HCT116 (cell line): ENCODE measurements at regions not wholly inside any gene's neighbourhood (a gene's known extent, or its start where the extent isn't known, plus 50 kb on each side); places are given as distances from the start of the nearest gene placed in this dataset.

Source experiments
- ATAC-seq: fragments of 200-7000 bp; cut with Tn5 transposase; 2 replicates; pipeline ENCODE4 v1.9.1; 2020; ENCODE audit warnings: mild to moderate bottlenecking, moderate library complexity
- BruUV-seq: library from RNA; stranded (reverse); fragments of 400-500 nt; replicated peaks from 2 replicates; lab custom pipeline; 2021; lab: Mats Ljungman, UMichigan
- CTCF ChIA-PET: fragments of 300-600 bp; sonication (Branson Sonifier 250); formaldehyde crosslinking; loops from one replicate; lab custom pipeline; 2021; ENCODE audit warnings: antibody characterized with exemption; lab: Charles Lee
- POLR2A ChIA-PET: fragments of 300-600, 350-600 bp; sonication (Branson Sonifier 250); formaldehyde crosslinking; loops from one replicate; lab custom pipeline; 2021; ENCODE audit warnings: antibody characterized with exemption; lab: Charles Lee
- RAD21 ChIA-PET, 2 experiments: fragments of 300-600 bp; sonication (Branson Sonifier 250); formaldehyde crosslinking; loops; one replicate each; lab custom pipeline; 2023; ENCODE audit warnings: low total read pairs in 2 of 2; ENCODE audit not compliant: uncharacterized antibody in 2 of 2, unreplicated experiment in 2 of 2, low non-redundant PET in 1 of 2; lab: Charles Lee
- DNase-seq: peaks from one replicate; pipeline ENCODE4 v3.0.0-alpha.2; 2010; ENCODE audit warnings: low read depth, low spot score
- H2AFZ ChIP-seq: fragments of 200-600 bp; shearing (Covaris generic), sonication (generic); 2 replicates; pipeline ENCODE4 v1.6.1; 2017; ENCODE audit warnings: low read depth, mixed run types, mixed read lengths, antibody characterized with exemption, low read length; ENCODE audit not compliant: poor library complexity, severe bottlenecking
- H3K27ac ChIP-seq: 2 replicates; pipeline ENCODE4 v1.5.1; 2012; ENCODE audit warnings: low read depth, low read length
- H3K27me3 ChIP-seq: fragments of 200-600 bp; sonication (generic); 2 replicates; pipeline ENCODE4 v1.6.1; 2016; ENCODE audit warnings: mixed run types, low read length, mixed read lengths; ENCODE audit not compliant: insufficient read depth
- H3K36me3 ChIP-seq, 2 experiments: fragments of 200-500 bp in 1 of 2; fragments of 200-600 bp in 1 of 2; sonication (Bioruptor generic) in 1 of 2; sonication (generic) in 1 of 2; 2 replicates each; pipeline versions ENCODE4 v1.5.1 to v1.6.1; 2014 to 2016; ENCODE audit warnings: low read length in 2 of 2, inconsistent platforms in 1 of 2, mixed read lengths in 1 of 2, mixed run types in 1 of 2; ENCODE audit not compliant: insufficient read depth in 2 of 2, control insufficient read depth in 1 of 2
- H3K4me1 ChIP-seq, 2 experiments: fragments of 200-600 bp in 1 of 2; sonication (generic) in 1 of 2; 2 replicates each; pipeline versions ENCODE4 v1.5.1 to v1.6.1; 2012 to 2017; ENCODE audit warnings: low read length in 2 of 2, inconsistent platforms in 1 of 2, mild to moderate bottlenecking in 1 of 2, mixed read lengths in 1 of 2, mixed run types in 1 of 2, moderate library complexity in 1 of 2; ENCODE audit not compliant: insufficient read depth in 2 of 2, control insufficient read depth in 1 of 2
- H3K4me2 ChIP-seq: fragments of 200-600 bp; sonication (generic); 2 replicates; pipeline ENCODE4 v1.6.1; 2017; ENCODE audit warnings: mixed run types, low read length, mixed read lengths
- H3K4me3 ChIP-seq, 2 experiments: fragments of 200-600 bp in 1 of 2; sonication (generic) in 1 of 2; replicated peaks in 1 of 2; 2 replicates each; pipeline ENCODE4 v1.5.1; 2011 to 2016; ENCODE audit warnings: low read length in 2 of 2, control low read depth in 1 of 2, low read depth in 1 of 2, mild to moderate bottlenecking in 1 of 2, mixed read lengths in 1 of 2, mixed run types in 1 of 2
- H3K79me2 ChIP-seq: fragments of 200-600 bp; sonication (generic); 2 replicates; pipeline ENCODE4 v1.6.1; 2017; ENCODE audit warnings: mild to moderate bottlenecking, mixed run types, low read length, moderate library complexity, mixed read lengths; ENCODE audit not compliant: insufficient read depth
- H3K9ac ChIP-seq: fragments of 200-600 bp; sonication (generic); 2 replicates; pipeline ENCODE4 v1.6.1; 2016; ENCODE audit warnings: low read length, mixed read lengths
- H3K9me2 ChIP-seq: fragments of 200-600 bp; sonication (generic), shearing (Covaris generic); 2 replicates; pipeline ENCODE4 v1.6.1; 2017; ENCODE audit warnings: mixed run types, mild to moderate bottlenecking, moderate library complexity; ENCODE audit not compliant: insufficient read depth
- H3K9me3 ChIP-seq, 2 experiments: fragments of 200-500 bp in 1 of 2; fragments of 200-600 bp in 1 of 2; sonication (Bioruptor generic) in 1 of 2; sonication (generic) in 1 of 2; 2 replicates each; pipeline ENCODE4 v1.6.1; 2014 to 2017; ENCODE audit warnings: low read length in 2 of 2, mixed read lengths in 2 of 2, inconsistent platforms in 1 of 2, low read depth in 1 of 2, mild to moderate bottlenecking in 1 of 2, mixed run types in 1 of 2, moderate library complexity in 1 of 2; ENCODE audit not compliant: control insufficient read depth in 1 of 2, insufficient read depth in 1 of 2
- H4K20me1 ChIP-seq: fragments of 200-600 bp; sonication (generic), shearing (Covaris generic); 2 replicates; pipeline ENCODE4 v1.6.1; 2017; ENCODE audit warnings: mixed run types, mild to moderate bottlenecking, moderate library complexity; ENCODE audit not compliant: insufficient read depth
- ATF3 ChIP-seq: IDR thresholded peaks from 2 replicates; pipeline ENCODE4 v1.6.1; 2012
- EGR1 ChIP-seq: IDR thresholded peaks from 2 replicates; pipeline ENCODE4 v1.6.1; 2012; ENCODE audit warnings: low read depth
- ELF1 ChIP-seq: IDR thresholded peaks from 2 replicates; pipeline ENCODE4 v1.6.1; 2012; ENCODE audit warnings: low read depth, borderline replicate concordance
- EZH2phosphoT487 ChIP-seq: fragments of 200-600 bp; IDR thresholded peaks from 2 replicates; pipeline ENCODE4 v1.6.1; 2018; ENCODE audit warnings: antibody characterized with exemption, borderline replicate concordance
- FOSL1 ChIP-seq: IDR thresholded peaks from 2 replicates; pipeline ENCODE4 v1.6.1; 2012; ENCODE audit warnings: low read depth
- JUND ChIP-seq: IDR thresholded peaks from 2 replicates; pipeline ENCODE4 v1.6.1; 2012
- REST ChIP-seq: IDR thresholded peaks from 2 replicates; pipeline ENCODE4 v1.6.1; 2012; ENCODE audit warnings: low read depth
- SP1 ChIP-seq: IDR thresholded peaks from 2 replicates; pipeline ENCODE4 v1.6.1; 2012; ENCODE audit warnings: low read depth
- TCF7L2 ChIP-seq: IDR thresholded peaks from 2 replicates; pipeline ENCODE4 v1.7.0; 2011; ENCODE audit warnings: borderline replicate concordance, inconsistent platforms; ENCODE audit not compliant: insufficient read depth, insufficient read length; ENCODE audit errors: extremely low read depth
- YY1 ChIP-seq: IDR thresholded peaks from 2 replicates; pipeline ENCODE4 v1.6.1; 2011; ENCODE audit warnings: low read length, low read depth, moderate library complexity, mild to moderate bottlenecking; ENCODE audit not compliant: insufficient replicate concordance; ENCODE audit errors: extremely low read depth
- intact Hi-C: fragments of 100-400 bp; cut with micrococcal nuclease; formaldehyde crosslinking; loops from 2 replicates; pipeline ENCODE4 v1.10.0; 2022

GRCh38 chr9:20242510-20243189, 379.6 kb downstream of the MLLT3 start:
- no peak overlapping the region for H3K4me3 ChIP-seq
- ATAC-seq (no peak), DNase-seq (no peak)
- H3K4me1 ChIP-seq: no peaks in the 10 kb centered on the region
- ChIA-PET POLR2A (no interaction called here), CTCF (no interaction called here), RAD21 (no interaction called here)
- H3K36me3 ChIP-seq: no peaks in the 10 kb centered on the region
- no peaks in the 10 kb centered on the region for H4K20me1 ChIP-seq
- no peak overlapping the region for H2AFZ ChIP-seq
- no peak overlapping the region for H3K9ac ChIP-seq
- no peaks in the 10 kb centered on the region for H3K79me2 ChIP-seq
- no TSS peak for BruUV-seq
- no peaks in the 10 kb centered on the region for H3K9me2 ChIP-seq
- H3K27ac ChIP-seq: no peak overlapping the region
- H3K4me2 ChIP-seq: no peak overlapping the region
- H3K27me3 ChIP-seq: peaks cover 33% of the 10 kb centered on the region
- intact Hi-C loops: no loop called here
- H3K9me3 ChIP-seq: no peaks in the 10 kb centered on the region
- TF ChIP-seq EGR1: no peak
- no peak for TF ChIP-seq SP1
- TF ChIP-seq ELF1: no peak
- TF ChIP-seq FOSL1: no peak
- no peak for TF ChIP-seq ATF3
- TF ChIP-seq EZH2phosphoT487: no peak
- TF ChIP-seq JUND: no peak

GRCh38 chr9:20240498-20240897, 381.8 kb downstream of the MLLT3 start:
- CTCF ChIA-PET: no interaction called here
- TF ChIP-seq YY1 (no peak), EZH2phosphoT487 (no peak), REST (no peak), TCF7L2 (no peak)

More at GRCh38 chr9:20240498-20240897, 381.8 kb downstream of the MLLT3 start:
- H3K9me3 ChIP-seq: no peaks in the 10 kb centered on the region
- H3K27me3 ChIP-seq: peaks cover 38% of the 10 kb centered on the region
- H3K4me1 ChIP-seq: no peaks in the 10 kb centered on the region
- H3K27ac ChIP-seq: no peak overlapping the region
- H3K79me2 ChIP-seq: no peaks in the 10 kb centered on the region
- ATAC-seq (no peak), DNase-seq (no peak)
- no peaks in the 10 kb centered on the region for H3K9me2 ChIP-seq
- no peak overlapping the region for H3K4me2 ChIP-seq
- H2AFZ ChIP-seq: no peak overlapping the region
- H4K20me1 ChIP-seq: no peaks in the 10 kb centered on the region
- H3K4me3 ChIP-seq: no peak overlapping the region
- H3K9ac ChIP-seq: no peak overlapping the region
- no TSS peak for BruUV-seq
- POLR2A ChIA-PET: no interaction called here
- RAD21 ChIA-PET: no interaction called here
- H3K36me3 ChIP-seq: no peaks in the 10 kb centered on the region
- intact Hi-C loops: no loop called here
